K562 (cell line): ENCODE measurements at regions not wholly inside any gene's neighbourhood (a gene's known extent, or its start where the extent isn't known, plus 50 kb on each side); places are given as distances from the start of the nearest gene placed in this dataset.

Experiments
- ADNP ChIP-seq: fragments of 200-800 bp; sonication (Bioruptor generic); IDR thresholded peaks from 2 replicates; pipeline ENCODE4 v1.6.1; 2016; ENCODE audit warnings: missing genetic modification characterization, missing compliant biosample characterization
- CTCF ChIP-seq, 3 experiments: IDR thresholded peaks in 2 of 3; conservative IDR thresholded peaks in 1 of 3; 2 replicates each; pipeline ENCODE4 v1.5.1; 2011 to 2012; ENCODE audit warnings: low read length in 3 of 3, mild to moderate bottlenecking in 3 of 3, control low read depth in 2 of 3, improper control_type of control experiment in 1 of 3, inconsistent platforms in 1 of 3, low read depth in 1 of 3, mixed read lengths in 1 of 3, moderate library complexity in 1 of 3; ENCODE audit not compliant: insufficient read depth in 2 of 3
- EGR1 ChIP-seq: fragments of 450-650 bp; conservative IDR thresholded peaks from 2 replicates; pipeline ENCODE4 v1.6.1; 2017; ENCODE audit warnings: mild to moderate bottlenecking
- EZH2 ChIP-seq: IDR thresholded peaks from 2 replicates; pipeline ENCODE4 v1.6.1; 2012; ENCODE audit warnings: low read depth, mild to moderate bottlenecking, inconsistent platforms, low read length, borderline replicate concordance
- NFIC ChIP-seq: fragments of 450-650 bp; IDR thresholded peaks from 2 replicates; pipeline ENCODE4 v1.6.1; 2017; ENCODE audit warnings: mild to moderate bottlenecking, inconsistent platforms
- PREB ChIP-seq: sonication (generic); formaldehyde crosslinking; IDR thresholded peaks from 2 replicates; pipeline ENCODE4 v1.8.1; 2023; ENCODE audit warnings: mild to moderate bottlenecking, missing genetic modification reagents
- SRSF9 ChIP-seq: fragments of 200-400 bp; formaldehyde crosslinking; IDR thresholded peaks from 2 replicates; pipeline ENCODE4 v1.6.1; 2017; ENCODE audit warnings: low read depth, low read length, borderline replicate concordance
- ZNF24 ChIP-seq: fragments of 450-650 bp; IDR thresholded peaks from 2 replicates; pipeline ENCODE4 v1.6.1; 2016
- ZNF274 ChIP-seq: IDR thresholded peaks from 2 replicates; pipeline ENCODE4 v1.6.1; 2011; ENCODE audit warnings: low read depth, mild to moderate bottlenecking, low read length, moderate library complexity, borderline replicate concordance
- TF ChIP-seq, protein P1 (sequence below): sonication (generic); formaldehyde crosslinking; IDR thresholded peaks from 2 replicates; pipeline ENCODE4 v1.8.0; 2022; ENCODE audit warnings: mild to moderate bottlenecking, missing genetic modification reagents
- TF ChIP-seq, protein P2 (sequence below): sonication (generic); formaldehyde crosslinking; IDR thresholded peaks from 2 replicates; pipeline ENCODE4 v1.8.1; 2023; ENCODE audit warnings: mild to moderate bottlenecking, missing genetic modification reagents
- TF ChIP-seq, protein P3 (sequence below): fragments of 250-450 bp; sonication (Bioruptor Pico); IDR thresholded peaks from 2 replicates; pipeline ENCODE4 v1.8.0; 2021; ENCODE audit warnings: borderline replicate concordance, mild to moderate bottlenecking, moderate library complexity; ENCODE audit not compliant: poor library complexity, severe bottlenecking
- TF ChIP-seq, protein P4 (sequence below): fragments of 250-450 bp; sonication (Bioruptor Pico); IDR thresholded peaks from 2 replicates; pipeline ENCODE4 v1.8.0; 2022; ENCODE audit warnings: inconsistent platforms, mild to moderate bottlenecking, moderate library complexity, borderline replicate concordance

- TF ChIP-seq ZNF274 (no peak), CTCF (IDR thresholded peaks at IDR 0.05 in 2 of 3, conservative IDR thresholded peaks at IDR 0.05 in 1 of 3; ENCODE audit: insufficient read depth in 2 of 3, low read depth in 1 of 3, low read length in 3 of 3) (no peak), PREB (no peak), SRSF9 (no peak), NFIC (no peak), EGR1 (no peak), ADNP (tag) (no peak), ZNF24 (no peak), EZH2 (no peak)
- TF ChIP-seq, protein P1, sequence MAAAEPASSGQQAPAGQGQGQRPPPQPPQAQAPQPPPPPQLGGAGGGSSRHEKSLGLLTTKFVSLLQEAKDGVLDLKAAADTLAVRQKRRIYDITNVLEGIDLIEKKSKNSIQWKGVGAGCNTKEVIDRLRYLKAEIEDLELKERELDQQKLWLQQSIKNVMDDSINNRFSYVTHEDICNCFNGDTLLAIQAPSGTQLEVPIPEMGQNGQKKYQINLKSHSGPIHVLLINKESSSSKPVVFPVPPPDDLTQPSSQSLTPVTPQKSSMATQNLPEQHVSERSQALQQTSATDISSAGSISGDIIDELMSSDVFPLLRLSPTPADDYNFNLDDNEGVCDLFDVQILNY = no peak
- TF ChIP-seq, protein P2, sequence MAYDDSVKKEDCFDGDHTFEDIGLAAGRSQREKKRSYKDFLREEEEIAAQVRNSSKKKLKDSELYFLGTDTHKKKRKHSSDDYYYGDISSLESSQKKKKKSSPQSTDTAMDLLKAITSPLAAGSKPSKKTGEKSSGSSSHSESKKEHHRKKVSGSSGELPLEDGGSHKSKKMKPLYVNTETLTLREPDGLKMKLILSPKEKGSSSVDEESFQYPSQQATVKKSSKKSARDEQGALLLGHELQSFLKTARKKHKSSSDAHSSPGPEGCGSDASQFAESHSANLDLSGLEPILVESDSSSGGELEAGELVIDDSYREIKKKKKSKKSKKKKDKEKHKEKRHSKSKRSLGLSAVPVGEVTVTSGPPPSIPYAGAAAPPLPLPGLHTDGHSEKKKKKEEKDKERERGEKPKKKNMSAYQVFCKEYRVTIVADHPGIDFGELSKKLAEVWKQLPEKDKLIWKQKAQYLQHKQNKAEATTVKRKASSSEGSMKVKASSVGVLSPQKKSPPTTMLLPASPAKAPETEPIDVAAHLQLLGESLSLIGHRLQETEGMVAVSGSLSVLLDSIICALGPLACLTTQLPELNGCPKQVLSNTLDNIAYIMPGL = no peak
- TF ChIP-seq, protein P3, sequence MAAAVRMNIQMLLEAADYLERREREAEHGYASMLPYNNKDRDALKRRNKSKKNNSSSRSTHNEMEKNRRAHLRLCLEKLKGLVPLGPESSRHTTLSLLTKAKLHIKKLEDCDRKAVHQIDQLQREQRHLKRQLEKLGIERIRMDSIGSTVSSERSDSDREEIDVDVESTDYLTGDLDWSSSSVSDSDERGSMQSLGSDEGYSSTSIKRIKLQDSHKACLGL (CRISPR knock-in tag) = no peak
- TF ChIP-seq, protein P4, sequence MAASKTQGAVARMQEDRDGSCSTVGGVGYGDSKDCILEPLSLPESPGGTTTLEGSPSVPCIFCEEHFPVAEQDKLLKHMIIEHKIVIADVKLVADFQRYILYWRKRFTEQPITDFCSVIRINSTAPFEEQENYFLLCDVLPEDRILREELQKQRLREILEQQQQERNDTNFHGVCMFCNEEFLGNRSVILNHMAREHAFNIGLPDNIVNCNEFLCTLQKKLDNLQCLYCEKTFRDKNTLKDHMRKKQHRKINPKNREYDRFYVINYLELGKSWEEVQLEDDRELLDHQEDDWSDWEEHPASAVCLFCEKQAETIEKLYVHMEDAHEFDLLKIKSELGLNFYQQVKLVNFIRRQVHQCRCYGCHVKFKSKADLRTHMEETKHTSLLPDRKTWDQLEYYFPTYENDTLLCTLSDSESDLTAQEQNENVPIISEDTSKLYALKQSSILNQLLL = no peak
Measured at GRCh38 chr14:65828396-65828795, 415.9 kb downstream of the FUT8 start.
